H9 (cell line): ENCODE measurements at regions not wholly inside any gene's neighbourhood (a gene's known extent, or its start where the extent isn't known, plus 50 kb on each side); places are given as distances from the start of the nearest gene placed in this dataset.

Experiments used
- DNase-seq: peaks from one replicate; pipeline ENCODE4 v3.0.0-alpha.2; 2017
- H2AFZ ChIP-seq: one replicate; pipeline ENCODE4 v1.6.1; 2013; ENCODE audit warnings: mild to moderate bottlenecking, low read length, control low read depth, moderate library complexity
- H2AK5ac ChIP-seq: 2 replicates; pipeline ENCODE4 v1.6.1; 2013; ENCODE audit warnings: low read length, control low read depth, mixed read lengths; ENCODE audit not compliant: insufficient read length
- H2BK120ac ChIP-seq: one replicate; pipeline ENCODE4 v1.6.1; 2013; ENCODE audit warnings: low read depth, mild to moderate bottlenecking, low read length, control low read depth, inconsistent platforms; ENCODE audit not compliant: poor library complexity, severe bottlenecking
- H2BK12ac ChIP-seq: 2 replicates; pipeline ENCODE4 v1.6.1; 2013; ENCODE audit warnings: low read length, control low read depth, mixed read lengths, low read depth; ENCODE audit not compliant: insufficient read length
- H2BK15ac ChIP-seq: 2 replicates; pipeline ENCODE4 v1.6.1; 2013; ENCODE audit warnings: low read depth, low read length, control low read depth
- H2BK20ac ChIP-seq: one replicate; pipeline ENCODE4 v1.6.1; 2013; ENCODE audit warnings: low read depth, mild to moderate bottlenecking, low read length, control low read depth, inconsistent platforms; ENCODE audit not compliant: poor library complexity, severe bottlenecking
- H2BK5ac ChIP-seq: 2 replicates; pipeline ENCODE4 v1.6.1; 2013; ENCODE audit warnings: low read length, control low read depth, mixed read lengths; ENCODE audit not compliant: insufficient read length
- H3K14ac ChIP-seq: 2 replicates; pipeline ENCODE4 v1.6.1; 2013; ENCODE audit warnings: low read length, control low read depth; ENCODE audit not compliant: insufficient read depth
- H3K18ac ChIP-seq: 2 replicates; pipeline ENCODE4 v1.6.1; 2013; ENCODE audit warnings: low read depth, mild to moderate bottlenecking, mixed read lengths, low read length, control low read depth; ENCODE audit not compliant: insufficient read length
- H3K23ac ChIP-seq: 2 replicates; pipeline ENCODE4 v1.6.1; 2013; ENCODE audit warnings: low read length, control low read depth, mixed read lengths, low read depth; ENCODE audit not compliant: insufficient read length
- H3K23me2 ChIP-seq: 2 replicates; pipeline ENCODE4 v1.6.1; 2013; ENCODE audit warnings: low read depth, mild to moderate bottlenecking, mixed read lengths, low read length, control low read depth; ENCODE audit not compliant: insufficient read length, poor library complexity, severe bottlenecking
- H3K27ac ChIP-seq: 2 replicates; pipeline ENCODE4 v1.5.1; 2013; ENCODE audit warnings: low read length, control low read depth, mixed read lengths, low read depth; ENCODE audit not compliant: insufficient read length
- H3K27me3 ChIP-seq: 2 replicates; pipeline ENCODE4 v1.6.1; 2013; ENCODE audit warnings: low read length, control low read depth, inconsistent platforms; ENCODE audit not compliant: insufficient read depth
- H3K4ac ChIP-seq: 2 replicates; pipeline ENCODE4 v1.6.1; 2013; ENCODE audit warnings: low read depth, mild to moderate bottlenecking, control low read depth, inconsistent platforms, low read length, moderate library complexity
- H3K4me1 ChIP-seq: 2 replicates; pipeline ENCODE4 v1.6.1; 2013; ENCODE audit warnings: low read length, control low read depth, inconsistent platforms; ENCODE audit not compliant: insufficient read depth
- H3K4me2 ChIP-seq: 2 replicates; pipeline ENCODE4 v1.6.1; 2013; ENCODE audit warnings: low read length, control low read depth, mixed read lengths; ENCODE audit not compliant: insufficient read length, insufficient read depth
- H3K56ac ChIP-seq: 2 replicates; pipeline ENCODE4 v1.6.1; 2013; ENCODE audit warnings: low read depth, mild to moderate bottlenecking, mixed read lengths, low read length, control low read depth; ENCODE audit not compliant: insufficient read length
- H3K79me1 ChIP-seq: 2 replicates; pipeline ENCODE4 v1.6.1; 2013; ENCODE audit warnings: low read depth, mild to moderate bottlenecking, moderate library complexity, low read length, control low read depth, inconsistent platforms; ENCODE audit not compliant: insufficient read depth, poor library complexity, severe bottlenecking
- H3K79me2 ChIP-seq: 2 replicates; pipeline ENCODE4 v1.6.1; 2013; ENCODE audit warnings: low read length, control low read depth, inconsistent platforms; ENCODE audit not compliant: insufficient read depth
- H3K9ac ChIP-seq: 2 replicates; pipeline ENCODE4 v1.6.1; 2013; ENCODE audit warnings: low read length, control low read depth, mixed read lengths; ENCODE audit not compliant: insufficient read length; ENCODE audit errors: extremely low read depth
- H3K9me3 ChIP-seq: one replicate; pipeline ENCODE4 v1.6.1; 2013; ENCODE audit warnings: low read depth, low read length, inconsistent platforms; ENCODE audit not compliant: control insufficient read depth
- H3T11ph ChIP-seq: one replicate; pipeline ENCODE4 v1.6.1; 2013; ENCODE audit warnings: mild to moderate bottlenecking, low read length, control low read depth, inconsistent platforms
- H4K20me1 ChIP-seq: one replicate; pipeline ENCODE4 v1.6.1; 2013; ENCODE audit not compliant: control insufficient read depth, insufficient read length, insufficient read depth
- H4K5ac ChIP-seq: 2 replicates; pipeline ENCODE4 v1.6.1; 2013; ENCODE audit warnings: low read depth, mild to moderate bottlenecking, mixed read lengths, low read length, control low read depth; ENCODE audit not compliant: insufficient read length
- H4K8ac ChIP-seq: replicated peaks from 2 replicates; pipeline ENCODE4 v1.6.1; 2013; ENCODE audit warnings: low read length, control low read depth, mixed read lengths, low read depth; ENCODE audit not compliant: insufficient read length
- H4K91ac ChIP-seq: 2 replicates; pipeline ENCODE4 v1.6.1; 2013; ENCODE audit warnings: low read depth, mild to moderate bottlenecking, moderate library complexity, mixed read lengths, low read length, control low read depth; ENCODE audit not compliant: insufficient read length
- H3K27ac Mint-ChIP-seq, 3 experiments: 2 replicates in 2 of 3; 3 replicates in 1 of 3; pipeline ENCODE4 v1.8.0; 2020 to 2021; ENCODE audit warnings: mixed read lengths in 3 of 3, mild to moderate bottlenecking in 1 of 3, moderate library complexity in 1 of 3
- H3K27me3 Mint-ChIP-seq: 2 replicates; pipeline ENCODE4 v1.8.0; 2021; ENCODE audit warnings: low read depth, mild to moderate bottlenecking, moderate library complexity, mixed read lengths
- H3K36me3 Mint-ChIP-seq, 3 experiments: 2 replicates in 2 of 3; 3 replicates in 1 of 3; pipeline ENCODE4 v1.8.0; 2020 to 2021; ENCODE audit warnings: low read depth in 3 of 3, mixed read lengths in 3 of 3; ENCODE audit not compliant: insufficient read depth in 1 of 3
- H3K4me1 Mint-ChIP-seq, 2 experiments: 2 replicates each; pipeline ENCODE4 v1.8.0; 2020; ENCODE audit warnings: mixed read lengths in 2 of 2
- H3K4me3 Mint-ChIP-seq, 2 experiments: 2 replicates in 1 of 2; 3 replicates in 1 of 2; pipeline ENCODE4 v1.8.0; 2020 to 2021; ENCODE audit warnings: mild to moderate bottlenecking in 2 of 2, mixed read lengths in 2 of 2, moderate library complexity in 1 of 2
- H3K9me3 Mint-ChIP-seq, 2 experiments: 2 replicates in 1 of 2; 3 replicates in 1 of 2; pipeline ENCODE4 v1.8.0; 2020; ENCODE audit warnings: mild to moderate bottlenecking in 2 of 2, mixed read lengths in 2 of 2, moderate library complexity in 1 of 2
- WGBS: extraction: QIAGEN DNeasy Blood & Tissue Kit; methylation state at CpG from one replicate; pipeline ENCODE4 v1.1.7; 2013; ENCODE audit warnings: missing lambda C conversion rate, low lambda C conversion rate, mixed read lengths; ENCODE audit not compliant: insufficient read length; ENCODE audit errors: extremely low coverage; 5-methylcytosine and 5-hydroxymethylcytosine counted together
- TF ChIP-seq, protein P1 (sequence below): fragments of 200-600 bp; sonication (generic); conservative IDR thresholded peaks from 3 replicates; pipeline ENCODE4 v1.8.0; 2021; ENCODE audit warnings: antibody characterized with exemption, mild to moderate bottlenecking

- Histone ChIP-seq H2AFZ (no peak overlapping the region), H3K4me1 (peaks cover 9% of the 10 kb centered on the region; the same call in 1 of the 2 replicates), H3K23me2 (no peaks in the 10 kb centered on the region), H3K23ac (no peak overlapping the region), H4K91ac (no peak overlapping the region), H3K18ac (no peak overlapping the region), H4K8ac (no peak overlapping the region), H3K79me1 (no peaks in the 10 kb centered on the region), H4K20me1 (no peaks in the 10 kb centered on the region), H3K4me2 (no peak overlapping the region), H2BK15ac (no peak overlapping the region), H2AK5ac (no peak overlapping the region), H3K27me3 (no peaks in the 10 kb centered on the region), H3K27ac (no peak overlapping the region), H3K14ac (no peak overlapping the region), H3K56ac (no peak overlapping the region), H2BK5ac (no peak overlapping the region), H3K9me3 (no peaks in the 10 kb centered on the region), H3K79me2 (no peaks in the 10 kb centered on the region), H2BK12ac (no peak overlapping the region), H2BK20ac (no peak overlapping the region), H3K9ac (no peak overlapping the region), H4K5ac (no peak overlapping the region), H2BK120ac (no peak overlapping the region), H3K4ac (no peak overlapping the region), H3T11ph (no peak overlapping the region)
- H3K27ac Mint-ChIP-seq = no peak overlapping the region
- H3K27me3 Mint-ChIP-seq = peaks cover 3% of the 10 kb centered on the region; the same call in 1 of the 2 replicates
- no CpG with 5 or more reads among the region's 8 CpGs for whole genome bisulfite sequencing
- no peak overlapping the region for H3K4me3 Mint-ChIP-seq
- H3K4me1 Mint-ChIP-seq = peaks cover 17 to 24% of the 10 kb centered on the region in 2 experiments
- H3K9me3 Mint-ChIP-seq = no peaks in the 10 kb centered on the region; a peak in 2 of 5 replicates
- no peak for DNase-seq
- TF ChIP-seq, protein P1, sequence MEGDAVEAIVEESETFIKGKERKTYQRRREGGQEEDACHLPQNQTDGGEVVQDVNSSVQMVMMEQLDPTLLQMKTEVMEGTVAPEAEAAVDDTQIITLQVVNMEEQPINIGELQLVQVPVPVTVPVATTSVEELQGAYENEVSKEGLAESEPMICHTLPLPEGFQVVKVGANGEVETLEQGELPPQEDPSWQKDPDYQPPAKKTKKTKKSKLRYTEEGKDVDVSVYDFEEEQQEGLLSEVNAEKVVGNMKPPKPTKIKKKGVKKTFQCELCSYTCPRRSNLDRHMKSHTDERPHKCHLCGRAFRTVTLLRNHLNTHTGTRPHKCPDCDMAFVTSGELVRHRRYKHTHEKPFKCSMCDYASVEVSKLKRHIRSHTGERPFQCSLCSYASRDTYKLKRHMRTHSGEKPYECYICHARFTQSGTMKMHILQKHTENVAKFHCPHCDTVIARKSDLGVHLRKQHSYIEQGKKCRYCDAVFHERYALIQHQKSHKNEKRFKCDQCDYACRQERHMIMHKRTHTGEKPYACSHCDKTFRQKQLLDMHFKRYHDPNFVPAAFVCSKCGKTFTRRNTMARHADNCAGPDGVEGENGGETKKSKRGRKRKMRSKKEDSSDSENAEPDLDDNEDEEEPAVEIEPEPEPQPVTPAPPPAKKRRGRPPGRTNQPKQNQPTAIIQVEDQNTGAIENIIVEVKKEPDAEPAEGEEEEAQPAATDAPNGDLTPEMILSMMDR = no peak
- H3K36me3 Mint-ChIP-seq = no peaks in the 10 kb centered on the region; a peak in 1 of 7 replicates
Observed at GRCh38 chr1:201672685-201673084, 133.8 kb downstream of the NAV1 start.
